Thyroid gland (tissue), 4 donors: ENCODE measurements at regions not wholly inside any gene's neighbourhood (a gene's known extent, or its start where the extent isn't known, plus 50 kb on each side); places are given as distances from the start of the nearest gene placed in this dataset.

Experiments used
- POLR2A ChIP-seq, 2 donors: fragments of 450-650 bp; IDR thresholded peaks; one replicate each; pipeline ENCODE4 v1.6.1; 2017; ENCODE audit warnings: antibody characterized with exemption in 2 of 2, mild to moderate bottlenecking in 2 of 2, moderate library complexity in 1 of 2
- TF ChIP-seq, protein P1 (sequence below), 6 experiments: fragments of 200-600 bp in 3 of 6; fragments of 450-650 bp in 3 of 6; sonication (generic) in 3 of 6; IDR thresholded peaks; one replicate each; pipeline ENCODE4 v1.5.1; 2016 to 2019; ENCODE audit warnings: antibody characterized with exemption in 6 of 6, mild to moderate bottlenecking in 2 of 6, inconsistent platforms in 1 of 6, moderate library complexity in 1 of 6

DNA sequence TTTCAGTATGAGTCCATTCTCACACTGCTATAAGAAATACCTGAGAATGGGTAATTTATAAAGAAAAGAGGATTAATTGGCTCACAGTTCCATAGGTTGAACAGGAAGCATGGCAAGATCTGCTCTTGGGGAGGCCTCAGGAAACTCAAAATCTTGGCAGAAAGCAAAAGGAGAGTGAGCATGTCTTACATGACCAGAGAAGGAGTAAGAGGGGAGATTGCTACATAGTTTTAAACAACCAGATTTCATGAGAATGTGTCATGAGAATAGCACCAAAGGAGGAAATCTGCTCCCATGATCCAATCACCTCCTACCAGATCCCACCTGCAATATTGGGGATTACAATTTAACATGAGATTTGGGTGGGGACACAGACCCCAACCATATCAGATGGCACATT lies 672.4 kb downstream of the HTR1B start:
- TF ChIP-seq, protein P1, sequence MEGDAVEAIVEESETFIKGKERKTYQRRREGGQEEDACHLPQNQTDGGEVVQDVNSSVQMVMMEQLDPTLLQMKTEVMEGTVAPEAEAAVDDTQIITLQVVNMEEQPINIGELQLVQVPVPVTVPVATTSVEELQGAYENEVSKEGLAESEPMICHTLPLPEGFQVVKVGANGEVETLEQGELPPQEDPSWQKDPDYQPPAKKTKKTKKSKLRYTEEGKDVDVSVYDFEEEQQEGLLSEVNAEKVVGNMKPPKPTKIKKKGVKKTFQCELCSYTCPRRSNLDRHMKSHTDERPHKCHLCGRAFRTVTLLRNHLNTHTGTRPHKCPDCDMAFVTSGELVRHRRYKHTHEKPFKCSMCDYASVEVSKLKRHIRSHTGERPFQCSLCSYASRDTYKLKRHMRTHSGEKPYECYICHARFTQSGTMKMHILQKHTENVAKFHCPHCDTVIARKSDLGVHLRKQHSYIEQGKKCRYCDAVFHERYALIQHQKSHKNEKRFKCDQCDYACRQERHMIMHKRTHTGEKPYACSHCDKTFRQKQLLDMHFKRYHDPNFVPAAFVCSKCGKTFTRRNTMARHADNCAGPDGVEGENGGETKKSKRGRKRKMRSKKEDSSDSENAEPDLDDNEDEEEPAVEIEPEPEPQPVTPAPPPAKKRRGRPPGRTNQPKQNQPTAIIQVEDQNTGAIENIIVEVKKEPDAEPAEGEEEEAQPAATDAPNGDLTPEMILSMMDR (IDR thresholded peaks at IDR 0.05): no peak
- no peak for TF ChIP-seq POLR2A (IDR thresholded peaks at IDR 0.05)
